IMR-90 (cell line): ENCODE measurements at regions not wholly inside any gene's neighbourhood (a gene's known extent, or its start where the extent isn't known, plus 50 kb on each side); places are given as distances from the start of the nearest gene placed in this dataset.

ENCODE experiments used
- ATAC-seq: fragments of 200-7000 bp; cut with Tn5 transposase; 2 replicates; pipeline ENCODE4 v1.9.1; 2020; ENCODE audit warnings: low read depth, mild to moderate bottlenecking, moderate library complexity
- BruUV-seq: library from RNA; stranded (reverse); fragments of 400-500 nt; replicated peaks from 2 replicates; lab custom pipeline; 2021; lab: Mats Ljungman, UMichigan
- CTCF ChIA-PET: fragments of 300-600 bp; formaldehyde crosslinking; extraction: SDS; loops from one replicate; lab custom pipeline; 2021; ENCODE audit warnings: antibody characterized with exemption; lab: Yijun Ruan, JAX
- POLR2A ChIA-PET: fragments of 300-600 bp; sonication (Branson Sonifier 250); formaldehyde crosslinking; loops from one replicate; lab custom pipeline; 2022; ENCODE audit warnings: antibody characterized with exemption; ENCODE audit not compliant: unreplicated experiment; lab: Charles Lee
- DNase-seq: peaks from one replicate; pipeline ENCODE4 v3.0.0; 2013
- H2AFZ ChIP-seq: replicated peaks from 2 replicates; pipeline ENCODE3; 2013; ENCODE audit warnings: low read length, mild to moderate bottlenecking; ENCODE audit not compliant: poor library complexity
- H2AK5ac ChIP-seq: 2 replicates; pipeline ENCODE4 v1.6.1; 2013; ENCODE audit warnings: low read depth, low read length, inconsistent platforms
- H2AK9ac ChIP-seq: replicated peaks from 2 replicates; pipeline ENCODE3; 2013; ENCODE audit warnings: mild to moderate bottlenecking, low read depth, low read length, moderate library complexity; ENCODE audit not compliant: poor library complexity
- H2BK120ac ChIP-seq: 2 replicates; pipeline ENCODE4 v1.6.1; 2013; ENCODE audit warnings: low read depth, low read length, inconsistent platforms
- H2BK15ac ChIP-seq: 3 replicates; pipeline ENCODE4 v1.6.1; 2013; ENCODE audit warnings: low read depth, low read length, inconsistent platforms
- H2BK20ac ChIP-seq: 2 replicates; pipeline ENCODE4 v1.6.1; 2013; ENCODE audit warnings: low read depth, mild to moderate bottlenecking, inconsistent platforms, low read length, moderate library complexity
- H2BK5ac ChIP-seq: 2 replicates; pipeline ENCODE4 v1.6.1; 2013; ENCODE audit warnings: mild to moderate bottlenecking, low read depth, low read length, inconsistent platforms; ENCODE audit not compliant: poor library complexity, severe bottlenecking
- H3K14ac ChIP-seq: replicated peaks from 2 replicates; pipeline ENCODE4 v1.6.1; 2013; ENCODE audit warnings: low read depth, low read length, inconsistent platforms
- H3K18ac ChIP-seq: 2 replicates; pipeline ENCODE4 v1.6.1; 2013; ENCODE audit warnings: low read depth, low read length, control low read depth
- H3K23ac ChIP-seq: 2 replicates; pipeline ENCODE4 v1.6.1; 2013; ENCODE audit warnings: low read depth, low read length, inconsistent platforms
- H3K27ac ChIP-seq: 2 replicates; pipeline ENCODE4 v1.5.1; 2013; ENCODE audit warnings: mild to moderate bottlenecking, control low read depth, low read length; ENCODE audit not compliant: insufficient read depth
- H3K27me3 ChIP-seq: 2 replicates; pipeline ENCODE4 v1.6.1; 2013; ENCODE audit warnings: low read length; ENCODE audit not compliant: control insufficient read depth, insufficient read depth
- H3K36me3 ChIP-seq: 2 replicates; pipeline ENCODE4 v1.6.1; 2013; ENCODE audit warnings: low read length, mixed read lengths; ENCODE audit not compliant: control insufficient read depth, insufficient read depth
- H3K4ac ChIP-seq: 2 replicates; pipeline ENCODE4 v1.6.1; 2013; ENCODE audit warnings: low read depth, low read length, inconsistent platforms
- H3K4me1 ChIP-seq: 2 replicates; pipeline ENCODE4 v1.6.1; 2013; ENCODE audit warnings: low read length, mixed read lengths; ENCODE audit not compliant: control insufficient read depth, insufficient read depth
- H3K4me2 ChIP-seq: 2 replicates; pipeline ENCODE4 v1.6.1; 2013; ENCODE audit warnings: low read depth, mild to moderate bottlenecking, control low read depth, low read length, moderate library complexity
- H3K4me3 ChIP-seq: 2 replicates; pipeline ENCODE4 v1.5.1; 2013; ENCODE audit warnings: low read depth, mild to moderate bottlenecking, control low read depth, low read length, moderate library complexity; ENCODE audit not compliant: insufficient read depth
- H3K56ac ChIP-seq: 2 replicates; pipeline ENCODE4 v1.6.1; 2013; ENCODE audit warnings: low read length, inconsistent platforms; ENCODE audit not compliant: insufficient read depth; ENCODE audit errors: extremely low read depth
- H3K79me1 ChIP-seq, 2 experiments: 2 replicates each; pipeline ENCODE4 v1.6.1; 2013; ENCODE audit warnings: low read length in 2 of 2, inconsistent platforms in 1 of 2, low read depth in 1 of 2
- H3K9ac ChIP-seq: 2 replicates; pipeline ENCODE4 v1.6.1; 2013; ENCODE audit warnings: low read depth, low read length, control low read depth
- H3K9me1 ChIP-seq: 2 replicates; pipeline ENCODE4 v1.6.1; 2013; ENCODE audit warnings: low read length, inconsistent platforms; ENCODE audit not compliant: insufficient read depth
- H3K9me3 ChIP-seq: 2 replicates; pipeline ENCODE4 v1.6.1; 2013; ENCODE audit warnings: low read length; ENCODE audit not compliant: control insufficient read depth, insufficient read depth
- H4K20me1 ChIP-seq: 2 replicates; pipeline ENCODE4 v1.6.1; 2013; ENCODE audit warnings: low read length, inconsistent platforms; ENCODE audit not compliant: insufficient read depth
- H4K5ac ChIP-seq: 2 replicates; pipeline ENCODE4 v1.6.1; 2013; ENCODE audit warnings: mild to moderate bottlenecking, low read depth, low read length, control low read depth
- H4K8ac ChIP-seq, 2 experiments: 2 replicates each; pipeline ENCODE4 v1.6.1; 2013; ENCODE audit warnings: low read depth in 2 of 2, low read length in 2 of 2, control low read depth in 1 of 2, inconsistent platforms in 1 of 2
- H4K91ac ChIP-seq: 2 replicates; pipeline ENCODE4 v1.6.1; 2013; ENCODE audit warnings: low read depth, low read length, inconsistent platforms; ENCODE audit not compliant: insufficient read depth
- CEBPB ChIP-seq: IDR thresholded peaks from 2 replicates; pipeline ENCODE4 v1.6.1; 2012; ENCODE audit warnings: low read depth, low read length, improper control_type of control experiment
- FOS ChIP-seq: fragments of 150-350 bp; IDR thresholded peaks from 2 replicates; pipeline ENCODE4 v1.6.1; 2016; ENCODE audit warnings: low read depth, low read length
- NFE2L2 ChIP-seq: fragments of 150-350 bp; IDR thresholded peaks from 2 replicates; pipeline ENCODE4 v1.6.1; 2016; ENCODE audit warnings: low read depth, mild to moderate bottlenecking, low read length
- POLR2A ChIP-seq: IDR thresholded peaks from 2 replicates; pipeline ENCODE4 v1.6.1; 2012; ENCODE audit warnings: mild to moderate bottlenecking, low read depth, low read length
- SMC3 ChIP-seq: fragments of 150-350 bp; IDR thresholded peaks from 2 replicates; pipeline ENCODE4 v1.6.1; 2016; ENCODE audit warnings: low read depth, mild to moderate bottlenecking, antibody characterized with exemption, low read length, moderate library complexity
- WGBS, 2 experiments: methylation state at CpG; one replicate each; pipeline versions ENCODE4 v1.1.5 to v1.1.7; 2013; ENCODE audit warnings: missing lambda C conversion rate in 2 of 2; ENCODE audit not compliant: insufficient read length in 1 of 2; ENCODE audit errors: extremely low coverage in 2 of 2; 5-methylcytosine and 5-hydroxymethylcytosine counted together
- dilution Hi-C: fragments of 300-500 bp; cut with HindIII; formaldehyde crosslinking; loops from one replicate; pipeline ENCODE4 v1.14.3; 2018; ENCODE audit warnings: low sequenced_read_pairs; ENCODE audit not compliant: unreplicated experiment
- in situ Hi-C: fragments of 300-500 bp; cut with MboI; formaldehyde crosslinking; loops from 3 replicates; pipeline ENCODE4 v1.14.3; 2019; ENCODE audit warnings: low sequenced_read_pairs, inconsistent platforms, mixed read lengths
- intact Hi-C: fragments of 100-400 bp; cut with micrococcal nuclease; formaldehyde crosslinking; loops from 2 replicates; pipeline ENCODE4 v1.10.0; 2022
- TF ChIP-seq, protein P1 (sequence below): fragments of 150-350 bp; IDR thresholded peaks from 2 replicates; pipeline ENCODE4 v1.6.1; 2016; ENCODE audit warnings: low read depth, mild to moderate bottlenecking, low read length, moderate library complexity, borderline replicate concordance

DNA sequence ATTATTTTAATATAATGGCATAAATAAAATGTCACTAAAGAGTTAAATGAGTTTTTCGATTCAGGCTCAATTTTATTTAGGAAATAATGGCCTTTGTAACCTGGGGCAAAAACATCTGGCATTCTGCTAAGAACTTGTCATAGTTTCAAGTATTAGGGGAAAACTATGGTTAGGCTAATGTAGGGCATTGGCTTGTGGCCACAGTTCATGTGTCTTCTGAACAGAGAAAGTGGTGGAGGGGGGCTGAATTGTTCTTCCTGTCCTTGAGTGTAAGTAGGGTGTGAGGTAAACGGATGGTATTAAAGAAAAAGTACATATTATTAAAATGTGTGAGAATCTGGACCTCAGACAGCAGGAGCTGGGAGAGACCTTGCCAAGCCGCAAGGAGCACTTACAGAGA, 69.1 kb upstream of the KLF14 start:
- Histone ChIP-seq H3K4me3 (no peak overlapping the region), H3K27ac (no peak overlapping the region), H3K9me1 (no peaks in the 10 kb centered on the region; the same call in 1 of the 2 replicates), H2BK120ac (no peak overlapping the region), H2AFZ (no peak overlapping the region), H3K9ac (no peak overlapping the region), H3K4me1 (no peaks in the 10 kb centered on the region), H2AK5ac (no peak overlapping the region), H2AK9ac (no peak overlapping the region), H3K4ac (no peak overlapping the region), H3K23ac (no peak overlapping the region), H4K5ac (no peak overlapping the region), H4K91ac (no peak overlapping the region), H3K4me2 (no peak overlapping the region), H2BK5ac (no peak overlapping the region), H3K36me3 (no peaks in the 10 kb centered on the region), H3K27me3 (peaks cover 15% of the 10 kb centered on the region), H2BK15ac (no peak overlapping the region), H4K20me1 (no peaks in the 10 kb centered on the region), H3K79me1 (no peaks in the 10 kb centered on the region), H3K14ac (no peak overlapping the region), H3K18ac (no peak overlapping the region), H4K8ac (no peak overlapping the region), H3K9me3 (no peaks in the 10 kb centered on the region), H2BK20ac (no peak overlapping the region), H3K56ac (no peak overlapping the region)
- ChIA-PET POLR2A (no interaction called here), CTCF (interaction anchor here (0.6 to 1.8 kb wide), 3 partner anchors 9 to 29 kb away, joined by 3 to 7 read pairs (median 3); no protein-coding TSS in a partner anchor)
- WGBS, 2 experiments = 50% methylated on average over 1 of the region's 3 CpGs; no CpG with 5 or more reads in 1 of the 2 experiments
- BruUV-seq = no TSS peak
- DNase-seq (no peak), ATAC-seq (no peak)
- intact Hi-C loops (no loop called here), in situ Hi-C loops (no loop called here), dilution Hi-C loops (no loop called here)
- no peak for TF ChIP-seq POLR2A
- TF ChIP-seq, protein P1, sequence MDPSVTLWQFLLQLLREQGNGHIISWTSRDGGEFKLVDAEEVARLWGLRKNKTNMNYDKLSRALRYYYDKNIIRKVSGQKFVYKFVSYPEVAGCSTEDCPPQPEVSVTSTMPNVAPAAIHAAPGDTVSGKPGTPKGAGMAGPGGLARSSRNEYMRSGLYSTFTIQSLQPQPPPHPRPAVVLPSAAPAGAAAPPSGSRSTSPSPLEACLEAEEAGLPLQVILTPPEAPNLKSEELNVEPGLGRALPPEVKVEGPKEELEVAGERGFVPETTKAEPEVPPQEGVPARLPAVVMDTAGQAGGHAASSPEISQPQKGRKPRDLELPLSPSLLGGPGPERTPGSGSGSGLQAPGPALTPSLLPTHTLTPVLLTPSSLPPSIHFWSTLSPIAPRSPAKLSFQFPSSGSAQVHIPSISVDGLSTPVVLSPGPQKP = no peak
- TF ChIP-seq FOS = no peak
- TF ChIP-seq SMC3 = no peak
- TF ChIP-seq CEBPB = no peak
- TF ChIP-seq NFE2L2 = no peak
